K562 (cell line): ENCODE measurements at regions not wholly inside any gene's neighbourhood (a gene's known extent, or its start where the extent isn't known, plus 50 kb on each side); places are given as distances from the start of the nearest gene placed in this dataset.

Experiments used
- BCL6 ChIP-seq: fragments of 250-450 bp; sonication (Bioruptor Pico); IDR thresholded peaks from 2 replicates; pipeline ENCODE4 v1.4.0; 2020
- DACH1 ChIP-seq: fragments of 450-650 bp; IDR thresholded peaks from 2 replicates; pipeline ENCODE4 v1.6.1; 2018; ENCODE audit not compliant: partially characterized antibody
- FOXK2 ChIP-seq, 2 experiments: fragments of 450-650 bp; IDR thresholded peaks in 1 of 2; conservative IDR thresholded peaks in 1 of 2; 2 replicates each; pipeline ENCODE4 v1.6.1; 2016; ENCODE audit warnings: low read depth in 2 of 2, mild to moderate bottlenecking in 1 of 2
- KDM1A ChIP-seq, 2 experiments: fragments of 450-650 bp; IDR thresholded peaks; 2 replicates each; pipeline ENCODE4 v1.6.1; 2016; ENCODE audit warnings: mild to moderate bottlenecking in 2 of 2
- MEIS2 ChIP-seq: fragments of 450-650 bp; IDR thresholded peaks from 2 replicates; pipeline ENCODE4 v1.6.1; 2014; ENCODE audit warnings: mild to moderate bottlenecking; ENCODE audit not compliant: partially characterized antibody
- NCOA4 ChIP-seq: fragments of 450-650 bp; IDR thresholded peaks from 2 replicates; pipeline ENCODE4 v1.6.1; 2018; ENCODE audit warnings: mild to moderate bottlenecking; ENCODE audit not compliant: partially characterized antibody
- NUFIP1 ChIP-seq: fragments of 450-650 bp; IDR thresholded peaks from 2 replicates; pipeline ENCODE4 v1.6.1; 2018; ENCODE audit not compliant: partially characterized antibody
- POLR2B ChIP-seq: fragments of 450-650 bp; IDR thresholded peaks from 2 replicates; pipeline ENCODE4 v1.6.1; 2018; ENCODE audit warnings: low read depth; ENCODE audit not compliant: partially characterized antibody
- SAP30 ChIP-seq: fragments of 200-600 bp; sonication (generic); IDR thresholded peaks from 2 replicates; pipeline ENCODE4 v1.6.1; 2012; ENCODE audit warnings: borderline replicate concordance, low read depth, mild to moderate bottlenecking, moderate library complexity, low read length, control low read depth, inconsistent platforms; ENCODE audit not compliant: insufficient read depth, poor library complexity, severe bottlenecking
- SIN3B ChIP-seq: fragments of 450-650 bp; IDR thresholded peaks from 2 replicates; pipeline ENCODE4 v1.6.1; 2017; ENCODE audit warnings: low read depth, mild to moderate bottlenecking, moderate library complexity
- SMAD1 ChIP-seq: fragments of 150-350 bp; IDR thresholded peaks from 2 replicates; pipeline ENCODE4 v1.6.1; 2014; ENCODE audit warnings: low read length, low read depth; ENCODE audit not compliant: partially characterized antibody
- SMAD4 ChIP-seq: fragments of 250-450 bp; sonication (Bioruptor Pico); conservative IDR thresholded peaks from 2 replicates; pipeline ENCODE4 v1.8.0; 2021; ENCODE audit warnings: inconsistent platforms, mild to moderate bottlenecking, moderate library complexity
- TEAD1 ChIP-seq, 2 experiments: fragments of 450-650 bp in 1 of 2; sonication (generic) in 1 of 2; formaldehyde crosslinking; IDR thresholded peaks; 2 replicates each; pipeline versions ENCODE4 v1.4.0 to v1.8.0; 2020 to 2022; ENCODE audit warnings: mild to moderate bottlenecking in 2 of 2, missing genetic modification reagents in 1 of 2
- TOE1 ChIP-seq, 2 experiments: fragments of 450-650 bp in 1 of 2; sonication (generic) in 1 of 2; formaldehyde crosslinking in 1 of 2; IDR thresholded peaks; 2 replicates each; pipeline versions ENCODE4 v1.7.1 to v1.8.0; 2016 to 2022; ENCODE audit warnings: borderline replicate concordance in 2 of 2, mild to moderate bottlenecking in 2 of 2, antibody characterized with exemption in 1 of 2, inconsistent platforms in 1 of 2, low read depth in 1 of 2, missing genetic modification reagents in 1 of 2, moderate library complexity in 1 of 2
- XRCC5 ChIP-seq: fragments of 200-400 bp; formaldehyde crosslinking; IDR thresholded peaks from 2 replicates; pipeline ENCODE4 v1.6.1; 2017; ENCODE audit warnings: low read depth, mild to moderate bottlenecking, low read length
- ZNF133 ChIP-seq: fragments of 250-450 bp; sonication (Bioruptor Pico); IDR thresholded peaks from 2 replicates; pipeline ENCODE4 v1.4.0; 2020; ENCODE audit warnings: mild to moderate bottlenecking
- ZNF184 ChIP-seq: sonication (generic); formaldehyde crosslinking; IDR thresholded peaks from 2 replicates; pipeline ENCODE4 v1.5.0; 2020; ENCODE audit warnings: missing genetic modification reagents
- ZNF785 ChIP-seq: fragments of 250-450 bp; sonication (Bioruptor Pico); IDR thresholded peaks from 2 replicates; pipeline ENCODE4 v1.4.0; 2020; ENCODE audit warnings: mild to moderate bottlenecking
- TF ChIP-seq, protein P1 (sequence below): fragments of 450-650 bp; formaldehyde crosslinking; IDR thresholded peaks from 2 replicates; pipeline ENCODE4 v1.4.0; 2020; ENCODE audit warnings: mild to moderate bottlenecking
- TF ChIP-seq, protein P2 (sequence below): fragments of 250-450 bp; sonication (Bioruptor Pico); IDR thresholded peaks from 2 replicates; pipeline ENCODE4 v1.8.0; 2021; ENCODE audit warnings: mild to moderate bottlenecking, moderate library complexity
- TF ChIP-seq, protein P3 (sequence below): fragments of 250-450 bp; sonication (Bioruptor Pico); IDR thresholded peaks from 2 replicates; pipeline ENCODE4 v1.4.0; 2020; ENCODE audit warnings: mild to moderate bottlenecking, moderate library complexity

DNA sequence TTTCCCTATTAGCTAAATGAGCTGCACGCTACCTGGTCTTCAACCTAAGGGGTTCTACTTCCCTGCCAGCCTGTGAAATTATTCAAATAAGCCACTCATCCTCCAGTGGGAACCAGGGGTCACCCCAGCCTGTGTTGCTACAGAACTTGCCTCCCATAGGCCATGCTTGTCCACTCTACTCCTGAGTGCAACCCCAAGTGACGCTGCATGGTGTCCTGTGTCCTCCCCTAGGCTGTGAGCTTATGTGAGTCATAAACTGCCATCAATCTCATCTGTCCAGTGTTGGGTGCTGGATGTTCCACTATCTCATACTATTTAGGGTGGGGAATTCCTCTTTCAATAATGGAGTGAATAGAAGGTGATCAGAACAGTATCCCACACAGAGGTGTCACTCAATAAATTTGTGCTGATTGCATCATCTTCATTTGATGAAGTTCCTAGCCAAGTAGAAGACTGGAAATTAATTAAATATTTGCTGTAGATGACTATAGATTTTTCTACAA, 49.8 kb upstream of the SSR3 start (continued):
- TF ChIP-seq, protein P1, sequence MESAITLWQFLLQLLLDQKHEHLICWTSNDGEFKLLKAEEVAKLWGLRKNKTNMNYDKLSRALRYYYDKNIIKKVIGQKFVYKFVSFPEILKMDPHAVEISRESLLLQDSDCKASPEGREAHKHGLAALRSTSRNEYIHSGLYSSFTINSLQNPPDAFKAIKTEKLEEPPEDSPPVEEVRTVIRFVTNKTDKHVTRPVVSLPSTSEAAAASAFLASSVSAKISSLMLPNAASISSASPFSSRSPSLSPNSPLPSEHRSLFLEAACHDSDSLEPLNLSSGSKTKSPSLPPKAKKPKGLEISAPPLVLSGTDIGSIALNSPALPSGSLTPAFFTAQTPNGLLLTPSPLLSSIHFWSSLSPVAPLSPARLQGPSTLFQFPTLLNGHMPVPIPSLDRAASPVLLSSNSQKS, result no peak
- TF ChIP-seq TEAD1 (CRISPR knock-in tag; IDR thresholded peaks at IDR 0.05) (peak in 1 of 2 experiments; percentile 71; a peak in 2 of 4 replicates), ZNF184 (CRISPR knock-in tag) (no peak), FOXK2 (conservative IDR thresholded peaks at IDR 0.05 in 1 of 2, IDR thresholded peaks at IDR 0.05 in 1 of 2; ENCODE audit: low read depth in 2 of 2) (peak; percentile 22 to 76; a peak in 2 of 4 replicates), NUFIP1 (no peak), SMAD4 (CRISPR knock-in tag) (peak; percentile 77), KDM1A (IDR thresholded peaks at IDR 0.05) (peak; percentile 52 to 68; a peak in 2 of 4 replicates), XRCC5 (no peak), POLR2B (peak; percentile 55), BCL6 (CRISPR knock-in tag) (no peak), ZNF785 (no peak), SIN3B (no peak), TOE1 (IDR thresholded peaks at IDR 0.05; ENCODE audit: borderline replicate concordance) (peak; percentile 15; the same call in 1 of the 2 replicates), TOE1 (CRISPR knock-in tag; IDR thresholded peaks at IDR 0.05; ENCODE audit: borderline replicate concordance, low read depth) (no peak), MEIS2 (peak; percentile 100), SMAD1 (no peak), ZNF133 (CRISPR knock-in tag) (no peak), SAP30 (no peak), DACH1 (peak; percentile 26), NCOA4 (no peak)
- TF ChIP-seq, protein P2, sequence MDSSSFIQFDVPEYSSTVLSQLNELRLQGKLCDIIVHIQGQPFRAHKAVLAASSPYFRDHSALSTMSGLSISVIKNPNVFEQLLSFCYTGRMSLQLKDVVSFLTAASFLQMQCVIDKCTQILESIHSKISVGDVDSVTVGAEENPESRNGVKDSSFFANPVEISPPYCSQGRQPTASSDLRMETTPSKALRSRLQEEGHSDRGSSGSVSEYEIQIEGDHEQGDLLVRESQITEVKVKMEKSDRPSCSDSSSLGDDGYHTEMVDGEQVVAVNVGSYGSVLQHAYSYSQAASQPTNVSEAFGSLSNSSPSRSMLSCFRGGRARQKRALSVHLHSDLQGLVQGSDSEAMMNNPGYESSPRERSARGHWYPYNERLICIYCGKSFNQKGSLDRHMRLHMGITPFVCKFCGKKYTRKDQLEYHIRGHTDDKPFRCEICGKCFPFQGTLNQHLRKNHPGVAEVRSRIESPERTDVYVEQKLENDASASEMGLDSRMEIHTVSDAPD (CRISPR knock-in tag), result no peak
- TF ChIP-seq, protein P3, sequence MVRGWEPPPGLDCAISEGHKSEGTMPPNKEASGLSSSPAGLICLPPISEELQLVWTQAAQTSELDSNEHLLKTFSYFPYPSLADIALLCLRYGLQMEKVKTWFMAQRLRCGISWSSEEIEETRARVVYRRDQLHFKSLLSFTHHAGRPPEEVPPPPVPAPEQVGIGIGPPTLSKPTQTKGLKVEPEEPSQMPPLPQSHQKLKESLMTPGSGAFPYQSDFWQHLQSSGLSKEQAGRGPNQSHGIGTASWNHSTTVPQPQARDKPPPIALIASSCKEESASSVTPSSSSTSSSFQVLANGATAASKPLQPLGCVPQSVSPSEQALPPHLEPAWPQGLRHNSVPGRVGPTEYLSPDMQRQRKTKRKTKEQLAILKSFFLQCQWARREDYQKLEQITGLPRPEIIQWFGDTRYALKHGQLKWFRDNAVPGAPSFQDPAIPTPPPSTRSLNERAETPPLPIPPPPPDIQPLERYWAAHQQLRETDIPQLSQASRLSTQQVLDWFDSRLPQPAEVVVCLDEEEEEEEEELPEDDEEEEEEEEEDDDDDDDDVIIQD (CRISPR knock-in tag), result no peak
